NCI-H446 (cell line): ENCODE measurements at regions not wholly inside any gene's neighbourhood (a gene's known extent, or its start where the extent isn't known, plus 50 kb on each side); places are given as distances from the start of the nearest gene placed in this dataset.

Experiments used
- DNase-seq, 2 experiments: peaks; one replicate each; lab custom pipeline; 2025; lab: John Stamatoyannopoulos, UW

GRCh38 chr10:62873866-62874265 is 57.7 kb upstream of the EGR2 start:
- no peak for DNase-seq

GRCh38 chr10:62870866-62871265 is 54.7 kb upstream of the EGR2 start:
- no peak for DNase-seq

GRCh38 chr10:62869958-62870357 is 53.8 kb upstream of the EGR2 start:
- no peak for DNase-seq

GRCh38 chr10:62866941-62867340 is 50.8 kb upstream of the EGR2 start:
- DNase-seq: no peak

- DNase-seq: no peak
These were observed 50.3 kb upstream of the EGR2 start for GRCh38 chr10:62866451-62866850.
